H9 (cell line): ENCODE measurements at regions not wholly inside any gene's neighbourhood (a gene's known extent, or its start where the extent isn't known, plus 50 kb on each side); places are given as distances from the start of the nearest gene placed in this dataset.

Experiments used
- DNase-seq: peaks from one replicate; pipeline ENCODE4 v3.0.0-alpha.2; 2017
- H2AFZ ChIP-seq: one replicate; pipeline ENCODE4 v1.6.1; 2013; ENCODE audit warnings: mild to moderate bottlenecking, low read length, control low read depth, moderate library complexity
- H2AK5ac ChIP-seq: 2 replicates; pipeline ENCODE4 v1.6.1; 2013; ENCODE audit warnings: low read length, control low read depth, mixed read lengths; ENCODE audit not compliant: insufficient read length
- H2BK120ac ChIP-seq: one replicate; pipeline ENCODE4 v1.6.1; 2013; ENCODE audit warnings: low read depth, mild to moderate bottlenecking, low read length, control low read depth, inconsistent platforms; ENCODE audit not compliant: poor library complexity, severe bottlenecking
- H2BK12ac ChIP-seq: 2 replicates; pipeline ENCODE4 v1.6.1; 2013; ENCODE audit warnings: low read length, control low read depth, mixed read lengths, low read depth; ENCODE audit not compliant: insufficient read length
- H2BK15ac ChIP-seq: 2 replicates; pipeline ENCODE4 v1.6.1; 2013; ENCODE audit warnings: low read depth, low read length, control low read depth
- H2BK20ac ChIP-seq: one replicate; pipeline ENCODE4 v1.6.1; 2013; ENCODE audit warnings: low read depth, mild to moderate bottlenecking, low read length, control low read depth, inconsistent platforms; ENCODE audit not compliant: poor library complexity, severe bottlenecking
- H2BK5ac ChIP-seq: 2 replicates; pipeline ENCODE4 v1.6.1; 2013; ENCODE audit warnings: low read length, control low read depth, mixed read lengths; ENCODE audit not compliant: insufficient read length
- H3K14ac ChIP-seq: 2 replicates; pipeline ENCODE4 v1.6.1; 2013; ENCODE audit warnings: low read length, control low read depth; ENCODE audit not compliant: insufficient read depth
- H3K18ac ChIP-seq: 2 replicates; pipeline ENCODE4 v1.6.1; 2013; ENCODE audit warnings: low read depth, mild to moderate bottlenecking, mixed read lengths, low read length, control low read depth; ENCODE audit not compliant: insufficient read length
- H3K23ac ChIP-seq: 2 replicates; pipeline ENCODE4 v1.6.1; 2013; ENCODE audit warnings: low read length, control low read depth, mixed read lengths, low read depth; ENCODE audit not compliant: insufficient read length
- H3K23me2 ChIP-seq: 2 replicates; pipeline ENCODE4 v1.6.1; 2013; ENCODE audit warnings: low read depth, mild to moderate bottlenecking, mixed read lengths, low read length, control low read depth; ENCODE audit not compliant: insufficient read length, poor library complexity, severe bottlenecking
- H3K27ac ChIP-seq: 2 replicates; pipeline ENCODE4 v1.5.1; 2013; ENCODE audit warnings: low read length, control low read depth, mixed read lengths, low read depth; ENCODE audit not compliant: insufficient read length
- H3K27me3 ChIP-seq: 2 replicates; pipeline ENCODE4 v1.6.1; 2013; ENCODE audit warnings: low read length, control low read depth, inconsistent platforms; ENCODE audit not compliant: insufficient read depth
- H3K4ac ChIP-seq: 2 replicates; pipeline ENCODE4 v1.6.1; 2013; ENCODE audit warnings: low read depth, mild to moderate bottlenecking, control low read depth, inconsistent platforms, low read length, moderate library complexity
- H3K4me1 ChIP-seq: 2 replicates; pipeline ENCODE4 v1.6.1; 2013; ENCODE audit warnings: low read length, control low read depth, inconsistent platforms; ENCODE audit not compliant: insufficient read depth
- H3K4me2 ChIP-seq: 2 replicates; pipeline ENCODE4 v1.6.1; 2013; ENCODE audit warnings: low read length, control low read depth, mixed read lengths; ENCODE audit not compliant: insufficient read length, insufficient read depth
- H3K56ac ChIP-seq: 2 replicates; pipeline ENCODE4 v1.6.1; 2013; ENCODE audit warnings: low read depth, mild to moderate bottlenecking, mixed read lengths, low read length, control low read depth; ENCODE audit not compliant: insufficient read length
- H3K79me1 ChIP-seq: 2 replicates; pipeline ENCODE4 v1.6.1; 2013; ENCODE audit warnings: low read depth, mild to moderate bottlenecking, moderate library complexity, low read length, control low read depth, inconsistent platforms; ENCODE audit not compliant: insufficient read depth, poor library complexity, severe bottlenecking
- H3K79me2 ChIP-seq: 2 replicates; pipeline ENCODE4 v1.6.1; 2013; ENCODE audit warnings: low read length, control low read depth, inconsistent platforms; ENCODE audit not compliant: insufficient read depth
- H3K9ac ChIP-seq: 2 replicates; pipeline ENCODE4 v1.6.1; 2013; ENCODE audit warnings: low read length, control low read depth, mixed read lengths; ENCODE audit not compliant: insufficient read length; ENCODE audit errors: extremely low read depth
- H3K9me3 ChIP-seq: one replicate; pipeline ENCODE4 v1.6.1; 2013; ENCODE audit warnings: low read depth, low read length, inconsistent platforms; ENCODE audit not compliant: control insufficient read depth
- H3T11ph ChIP-seq: one replicate; pipeline ENCODE4 v1.6.1; 2013; ENCODE audit warnings: mild to moderate bottlenecking, low read length, control low read depth, inconsistent platforms
- H4K20me1 ChIP-seq: one replicate; pipeline ENCODE4 v1.6.1; 2013; ENCODE audit not compliant: control insufficient read depth, insufficient read length, insufficient read depth
- H4K5ac ChIP-seq: 2 replicates; pipeline ENCODE4 v1.6.1; 2013; ENCODE audit warnings: low read depth, mild to moderate bottlenecking, mixed read lengths, low read length, control low read depth; ENCODE audit not compliant: insufficient read length
- H4K8ac ChIP-seq: replicated peaks from 2 replicates; pipeline ENCODE4 v1.6.1; 2013; ENCODE audit warnings: low read length, control low read depth, mixed read lengths, low read depth; ENCODE audit not compliant: insufficient read length
- H4K91ac ChIP-seq: 2 replicates; pipeline ENCODE4 v1.6.1; 2013; ENCODE audit warnings: low read depth, mild to moderate bottlenecking, moderate library complexity, mixed read lengths, low read length, control low read depth; ENCODE audit not compliant: insufficient read length
- H3K27ac Mint-ChIP-seq, 3 experiments: 2 replicates in 2 of 3; 3 replicates in 1 of 3; pipeline ENCODE4 v1.8.0; 2020 to 2021; ENCODE audit warnings: mixed read lengths in 3 of 3, mild to moderate bottlenecking in 1 of 3, moderate library complexity in 1 of 3
- H3K27me3 Mint-ChIP-seq: 2 replicates; pipeline ENCODE4 v1.8.0; 2021; ENCODE audit warnings: low read depth, mild to moderate bottlenecking, moderate library complexity, mixed read lengths
- H3K36me3 Mint-ChIP-seq, 3 experiments: 2 replicates in 2 of 3; 3 replicates in 1 of 3; pipeline ENCODE4 v1.8.0; 2020 to 2021; ENCODE audit warnings: low read depth in 3 of 3, mixed read lengths in 3 of 3; ENCODE audit not compliant: insufficient read depth in 1 of 3
- H3K4me1 Mint-ChIP-seq, 2 experiments: 2 replicates each; pipeline ENCODE4 v1.8.0; 2020; ENCODE audit warnings: mixed read lengths in 2 of 2
- H3K4me3 Mint-ChIP-seq, 2 experiments: 2 replicates in 1 of 2; 3 replicates in 1 of 2; pipeline ENCODE4 v1.8.0; 2020 to 2021; ENCODE audit warnings: mild to moderate bottlenecking in 2 of 2, mixed read lengths in 2 of 2, moderate library complexity in 1 of 2
- H3K9me3 Mint-ChIP-seq, 2 experiments: 2 replicates in 1 of 2; 3 replicates in 1 of 2; pipeline ENCODE4 v1.8.0; 2020; ENCODE audit warnings: mild to moderate bottlenecking in 2 of 2, mixed read lengths in 2 of 2, moderate library complexity in 1 of 2
- WGBS: extraction: QIAGEN DNeasy Blood & Tissue Kit; methylation state at CpG from one replicate; pipeline ENCODE4 v1.1.7; 2013; ENCODE audit warnings: missing lambda C conversion rate, low lambda C conversion rate, mixed read lengths; ENCODE audit not compliant: insufficient read length; ENCODE audit errors: extremely low coverage; 5-methylcytosine and 5-hydroxymethylcytosine counted together
- TF ChIP-seq, protein P1 (sequence below): fragments of 200-600 bp; sonication (generic); conservative IDR thresholded peaks from 3 replicates; pipeline ENCODE4 v1.8.0; 2021; ENCODE audit warnings: antibody characterized with exemption, mild to moderate bottlenecking

DNA sequence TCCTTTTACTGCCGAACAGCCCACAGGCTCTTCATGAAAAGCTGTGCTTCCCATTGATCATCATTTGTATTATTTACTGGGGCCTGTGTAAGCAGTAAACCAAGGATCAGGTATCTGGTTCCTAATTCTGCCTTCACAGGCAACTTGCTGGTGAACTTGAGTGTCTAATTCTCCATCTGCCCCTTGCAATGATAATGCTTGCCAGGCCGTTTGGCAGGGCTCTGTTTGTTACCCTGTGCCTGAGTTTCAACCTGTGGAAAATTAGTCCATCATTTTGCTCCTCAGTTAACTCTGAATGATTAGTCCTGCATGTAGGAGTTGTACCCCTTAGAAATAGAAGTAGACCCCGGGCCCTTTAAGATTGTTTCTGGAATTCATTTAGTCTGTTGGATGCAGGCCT, 298.4 kb upstream of the CADM1 start:
- Histone ChIP-seq H3K79me1 (no peaks in the 10 kb centered on the region), H3T11ph (no peak overlapping the region)

More for the DNA sequence above, 298.4 kb upstream of the CADM1 start:
- Histone ChIP-seq H3K9me3 (no peaks in the 10 kb centered on the region), H3K27ac (no peak overlapping the region), H2BK15ac (no peak overlapping the region), H4K91ac (no peak overlapping the region), H3K4ac (no peak overlapping the region), H3K23ac (no peak overlapping the region), H2BK20ac (no peak overlapping the region), H3K56ac (no peak overlapping the region), H4K8ac (no peak overlapping the region), H3K23me2 (no peaks in the 10 kb centered on the region), H4K20me1 (no peaks in the 10 kb centered on the region), H3K4me1 (no peaks in the 10 kb centered on the region), H3K79me2 (no peaks in the 10 kb centered on the region), H3K14ac (no peak overlapping the region), H3K27me3 (no peaks in the 10 kb centered on the region), H3K18ac (no peak overlapping the region), H3K4me2 (no peak overlapping the region), H2BK12ac (no peak overlapping the region), H3K9ac (no peak overlapping the region), H2AFZ (no peak overlapping the region), H4K5ac (no peak overlapping the region), H2BK5ac (no peak overlapping the region), H2AK5ac (no peak overlapping the region), H2BK120ac (no peak overlapping the region)
- H3K4me3 Mint-ChIP-seq = no peak overlapping the region
- no CpG with 5 or more reads among the region's 3 CpGs for WGBS
- no peaks in the 10 kb centered on the region for H3K4me1 Mint-ChIP-seq
- peaks cover under 1% of the 10 kb centered on the region in 2 experiments; a peak in 4 of 5 replicates for H3K9me3 Mint-ChIP-seq
- no peak overlapping the region for H3K27ac Mint-ChIP-seq
- H3K36me3 Mint-ChIP-seq = peaks cover 0 to 1% (median under 1%) of the 10 kb centered on the region in 3 experiments; a peak in 1 of 7 replicates
- no peak for DNase-seq
- peaks cover 26% of the 10 kb centered on the region for H3K27me3 Mint-ChIP-seq
- TF ChIP-seq, protein P1, sequence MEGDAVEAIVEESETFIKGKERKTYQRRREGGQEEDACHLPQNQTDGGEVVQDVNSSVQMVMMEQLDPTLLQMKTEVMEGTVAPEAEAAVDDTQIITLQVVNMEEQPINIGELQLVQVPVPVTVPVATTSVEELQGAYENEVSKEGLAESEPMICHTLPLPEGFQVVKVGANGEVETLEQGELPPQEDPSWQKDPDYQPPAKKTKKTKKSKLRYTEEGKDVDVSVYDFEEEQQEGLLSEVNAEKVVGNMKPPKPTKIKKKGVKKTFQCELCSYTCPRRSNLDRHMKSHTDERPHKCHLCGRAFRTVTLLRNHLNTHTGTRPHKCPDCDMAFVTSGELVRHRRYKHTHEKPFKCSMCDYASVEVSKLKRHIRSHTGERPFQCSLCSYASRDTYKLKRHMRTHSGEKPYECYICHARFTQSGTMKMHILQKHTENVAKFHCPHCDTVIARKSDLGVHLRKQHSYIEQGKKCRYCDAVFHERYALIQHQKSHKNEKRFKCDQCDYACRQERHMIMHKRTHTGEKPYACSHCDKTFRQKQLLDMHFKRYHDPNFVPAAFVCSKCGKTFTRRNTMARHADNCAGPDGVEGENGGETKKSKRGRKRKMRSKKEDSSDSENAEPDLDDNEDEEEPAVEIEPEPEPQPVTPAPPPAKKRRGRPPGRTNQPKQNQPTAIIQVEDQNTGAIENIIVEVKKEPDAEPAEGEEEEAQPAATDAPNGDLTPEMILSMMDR = no peak
